Endodermal cell (in vitro differentiated cells): ENCODE measurements at regions not wholly inside any gene's neighbourhood (a gene's known extent, or its start where the extent isn't known, plus 50 kb on each side); places are given as distances from the start of the nearest gene placed in this dataset.

Source experiments
- DNase-seq: peaks from one replicate; pipeline ENCODE4 v3.0.0-alpha.2; 2017
- H3K27ac ChIP-seq: 2 replicates; pipeline ENCODE4 v1.5.1; 2013; ENCODE audit warnings: mild to moderate bottlenecking, low read depth, low read length, moderate library complexity
- H3K27me3 ChIP-seq: 2 replicates; pipeline ENCODE4 v1.6.1; 2013; ENCODE audit warnings: mild to moderate bottlenecking, low read length, moderate library complexity; ENCODE audit not compliant: insufficient read depth, control insufficient read depth, poor library complexity, severe bottlenecking
- H3K36me3 ChIP-seq: 2 replicates; pipeline ENCODE4 v1.7.0; 2013; ENCODE audit warnings: mild to moderate bottlenecking, low read length, moderate library complexity; ENCODE audit not compliant: control insufficient read depth, insufficient read depth
- H3K4me1 ChIP-seq: one replicate; pipeline ENCODE4 v1.7.0; 2013; ENCODE audit warnings: low read length; ENCODE audit not compliant: control insufficient read depth, insufficient read depth
- H3K4me3 ChIP-seq: 2 replicates; pipeline ENCODE4 v1.5.1; 2013; ENCODE audit warnings: mild to moderate bottlenecking, low read length, moderate library complexity
- H3K9ac ChIP-seq: 2 replicates; pipeline ENCODE4 v1.6.1; 2013; ENCODE audit warnings: mild to moderate bottlenecking, low read length, moderate library complexity; ENCODE audit not compliant: poor library complexity, severe bottlenecking; ENCODE audit errors: extremely low read depth
- H3K9me3 ChIP-seq: 2 replicates; pipeline ENCODE4 v1.6.1; 2013; ENCODE audit warnings: mild to moderate bottlenecking, low read length, moderate library complexity; ENCODE audit not compliant: control insufficient read depth
- H3K27ac Mint-ChIP-seq: 2 replicates; pipeline ENCODE4 v1.8.0; 2020; ENCODE audit warnings: mixed read lengths
- H3K27me3 Mint-ChIP-seq: 2 replicates; pipeline ENCODE4 v1.8.0; 2021; ENCODE audit warnings: mild to moderate bottlenecking, mixed read lengths; ENCODE audit not compliant: insufficient read depth
- H3K36me3 Mint-ChIP-seq: 2 replicates; pipeline ENCODE4 v1.8.0; 2020; ENCODE audit warnings: low read depth, mixed read lengths
- H3K4me1 Mint-ChIP-seq: 2 replicates; pipeline ENCODE4 v1.8.0; 2020; ENCODE audit warnings: mixed read lengths
- H3K4me3 Mint-ChIP-seq: 2 replicates; pipeline ENCODE4 v1.8.0; 2020; ENCODE audit warnings: mild to moderate bottlenecking, moderate library complexity, mixed read lengths
- H3K9me3 Mint-ChIP-seq: 2 replicates; pipeline ENCODE4 v1.8.0; 2020; ENCODE audit warnings: mild to moderate bottlenecking, mixed read lengths
- CTCF ChIP-seq: fragments of 200-600 bp; sonication (generic); conservative IDR thresholded peaks from 2 replicates; pipeline ENCODE4 v1.5.0; 2021; ENCODE audit warnings: antibody characterized with exemption, mild to moderate bottlenecking
- WGBS, 2 experiments: methylation state at CpG; one replicate each; pipeline versions ENCODE4 v1.1.5 to v1.1.7; 2013; ENCODE audit warnings: missing lambda C conversion rate in 2 of 2, mixed read lengths in 1 of 2; ENCODE audit not compliant: insufficient coverage in 1 of 2, insufficient read length in 1 of 2; 5-methylcytosine and 5-hydroxymethylcytosine counted together

DNA sequence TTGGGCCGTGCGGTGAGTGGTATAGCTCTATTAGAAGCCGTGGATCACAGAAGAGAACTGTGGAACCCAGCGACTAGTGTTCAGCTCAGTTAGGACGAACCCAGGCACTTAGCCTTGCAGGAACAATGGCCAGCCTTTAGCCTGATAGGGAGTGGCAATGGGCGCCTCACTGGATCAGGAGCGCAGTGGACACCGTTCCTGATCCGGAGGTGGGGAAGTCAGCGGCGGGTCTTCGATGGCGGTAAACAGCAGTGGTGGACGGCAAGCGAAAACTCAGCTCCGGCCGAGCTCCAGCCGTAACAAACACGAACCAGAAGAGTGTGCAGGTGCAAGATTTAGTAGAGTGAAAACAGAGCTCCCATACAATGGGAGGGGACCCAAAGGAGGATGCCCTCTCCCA, 340.0 kb downstream of the TLE4 start:
- H3K27me3 Mint-ChIP-seq = peaks cover 1% of the 10 kb centered on the region
- no peaks in the 10 kb centered on the region for H3K9me3 Mint-ChIP-seq
- TF ChIP-seq CTCF = no peak
- no peak overlapping the region for H3K4me3 Mint-ChIP-seq
- WGBS, 2 experiments = 95 to 96% methylated on average over 6 to 19 of the region's 19 CpGs
- no peak overlapping the region for H3K27ac Mint-ChIP-seq
- Histone ChIP-seq H3K36me3 (no peaks in the 10 kb centered on the region), H3K9me3 (peaks cover 4% of the 10 kb centered on the region), H3K4me1 (no peaks in the 10 kb centered on the region), H3K4me3 (no peak overlapping the region), H3K27ac (no peak overlapping the region), H3K27me3 (no peaks in the 10 kb centered on the region), H3K9ac (no peak overlapping the region)
- peaks cover 6% of the 10 kb centered on the region for H3K4me1 Mint-ChIP-seq
- DNase-seq = no peak
- H3K36me3 Mint-ChIP-seq = no peaks in the 10 kb centered on the region

- H3K27me3 Mint-ChIP-seq = no peaks in the 10 kb centered on the region
- H3K27me3 ChIP-seq = no peaks in the 10 kb centered on the region
- H3K9me3 ChIP-seq = no peaks in the 10 kb centered on the region
- no peaks in the 10 kb centered on the region for H3K9me3 Mint-ChIP-seq
- no peaks in the 10 kb centered on the region for H3K4me1 Mint-ChIP-seq
- no peak overlapping the region for H3K4me3 ChIP-seq
- H3K4me3 Mint-ChIP-seq = no peak overlapping the region
- no peaks in the 10 kb centered on the region for H3K4me1 ChIP-seq
- WGBS, 2 experiments = 91 to 100% methylated on average over 2 to 7 of the region's 7 CpGs
- no peak for DNase-seq
- H3K36me3 Mint-ChIP-seq = no peaks in the 10 kb centered on the region
- H3K27ac Mint-ChIP-seq = no peak overlapping the region
- H3K36me3 ChIP-seq = no peaks in the 10 kb centered on the region
- no peak for TF ChIP-seq CTCF
- H3K27ac ChIP-seq = peak overlapping the region; percentile 39
- H3K9ac ChIP-seq = no peak overlapping the region
Observed at GRCh38 chr9:79902825-79903600, 331.2 kb downstream of the TLE4 start.

DNA sequence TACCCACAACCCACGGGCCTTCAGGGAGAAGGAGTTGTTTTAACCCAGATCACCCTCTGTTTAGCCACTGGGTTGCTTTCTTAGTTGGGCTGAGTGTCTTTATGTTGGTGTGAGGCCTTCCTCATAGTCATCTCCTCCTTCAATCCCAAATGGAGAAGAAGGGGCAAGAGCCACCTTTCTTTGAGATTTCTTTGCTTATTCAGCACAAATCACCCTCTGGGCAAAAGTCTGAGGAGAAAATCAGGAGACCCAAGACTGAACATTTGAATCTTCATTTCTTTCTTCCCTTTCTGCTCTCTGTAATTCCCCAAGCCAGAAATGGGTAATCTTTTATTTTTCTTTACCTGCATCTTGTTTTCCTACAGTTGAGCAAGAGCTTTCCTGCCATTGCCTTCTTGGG, 329.0 kb downstream of the TLE4 start:
- 89% methylated on average over 1 of the region's 1 CpG; no CpG with 5 or more reads in 1 of the 2 experiments for WGBS, 2 experiments

More for the DNA sequence above, 329.0 kb downstream of the TLE4 start:
- Mint-ChIP-seq H3K9me3 (no peaks in the 10 kb centered on the region), H3K4me3 (no peak overlapping the region), H3K4me1 (no peaks in the 10 kb centered on the region), H3K36me3 (no peaks in the 10 kb centered on the region), H3K27ac (no peak overlapping the region), H3K27me3 (no peaks in the 10 kb centered on the region)
- H3K27ac ChIP-seq = no peak overlapping the region
- DNase-seq = no peak
- H3K27me3 ChIP-seq = no peaks in the 10 kb centered on the region
- H3K36me3 ChIP-seq = no peaks in the 10 kb centered on the region
- no peak overlapping the region for H3K9ac ChIP-seq
- TF ChIP-seq CTCF = no peak
- H3K9me3 ChIP-seq = no peaks in the 10 kb centered on the region
- H3K4me1 ChIP-seq = no peaks in the 10 kb centered on the region
- H3K4me3 ChIP-seq = no peak overlapping the region
